Astrocyte (in vitro differentiated cells and primary cell): ENCODE measurements at regions not wholly inside any gene's neighbourhood (a gene's known extent, or its start where the extent isn't known, plus 50 kb on each side); places are given as distances from the start of the nearest gene placed in this dataset.

Experiments used
- CTCF ChIP-seq: IDR thresholded peaks from 2 replicates; pipeline ENCODE4 v1.5.1; 2011; ENCODE audit warnings: low read depth, mild to moderate bottlenecking, inconsistent platforms, low read length, moderate library complexity; ENCODE audit not compliant: insufficient read depth
- EZH2 ChIP-seq: IDR thresholded peaks from 2 replicates; pipeline ENCODE4 v1.6.1; 2012; ENCODE audit warnings: mild to moderate bottlenecking, low read length, inconsistent platforms; ENCODE audit not compliant: insufficient read depth

GRCh38 chr1:195745189-195746010 is 862.8 kb downstream of the KCNT2 start:
- TF ChIP-seq CTCF (no peak), EZH2 (no peak)
